GM12878 (cell line): ENCODE measurements at regions not wholly inside any gene's neighbourhood (a gene's known extent, or its start where the extent isn't known, plus 50 kb on each side); places are given as distances from the start of the nearest gene placed in this dataset.

Source experiments
- ATAC-seq: fragments of 200-7000 bp; cut with Tn5 transposase; 3 replicates; pipeline ENCODE4 v1.9.1; 2020; ENCODE audit warnings: mild to moderate bottlenecking, moderate library complexity
- BruUV-seq: library from RNA; stranded (reverse); fragments of 400-500 nt; replicated peaks from 2 replicates; lab custom pipeline; 2021; lab: Mats Ljungman, UMichigan
- CTCF ChIA-PET: fragments of 300-600 bp; sonication (Branson Sonifier 250); formaldehyde crosslinking; extraction: SDS; loops from one replicate; lab custom pipeline; 2021; ENCODE audit warnings: inconsistent platforms; lab: Yijun Ruan, JAX
- POLR2A ChIA-PET: fragments of 350-600 bp; formaldehyde crosslinking; extraction: SDS; loops from one replicate; lab custom pipeline; 2021; ENCODE audit warnings: inconsistent platforms; lab: Charles Lee
- RAD21 ChIA-PET: fragments of 300-600 bp; sonication (Branson Sonifier 250); formaldehyde crosslinking; loops from one replicate; lab custom pipeline; 2023; ENCODE audit warnings: antibody characterized with exemption; ENCODE audit not compliant: unreplicated experiment; lab: Charles Lee
- SMC1A ChIA-PET: fragments of 300-600 bp; sonication (Branson Sonifier 250); formaldehyde crosslinking; loops from one replicate; lab custom pipeline; 2023; ENCODE audit not compliant: unreplicated experiment, uncharacterized antibody; lab: Charles Lee
- DNase-seq: peaks from one replicate; pipeline ENCODE4 v3.0.0-alpha.2; 2011; ENCODE audit warnings: low read depth, low spot score
- FAIRE-seq: peaks from 3 replicates; lab custom pipeline; 2011; peaks lifted over from hg19 to GRCh38; lab: Jason Lieb, UNC
- H2AFZ ChIP-seq: 2 replicates; pipeline ENCODE4 v1.6.0; 2011; ENCODE audit warnings: low read depth, low read length, control low read depth; ENCODE audit not compliant: control insufficient read depth
- H3K27ac ChIP-seq: 2 replicates; pipeline ENCODE4 v1.5.1; 2011; ENCODE audit warnings: control low read depth; ENCODE audit not compliant: control insufficient read depth, insufficient read depth
- H3K27me3 ChIP-seq, 2 experiments: replicated peaks in 1 of 2; 2 replicates each; pipeline versions ENCODE4 v1.6.0 to v1.6.1; 2011; ENCODE audit warnings: low read length in 1 of 2; ENCODE audit not compliant: control insufficient read depth in 2 of 2, insufficient read depth in 2 of 2
- H3K36me3 ChIP-seq, 2 experiments: 2 replicates each; pipeline ENCODE4 v1.5.1; 2011; ENCODE audit warnings: low read length in 1 of 2; ENCODE audit not compliant: control insufficient read depth in 2 of 2, insufficient read depth in 2 of 2
- H3K4me1 ChIP-seq: 2 replicates; pipeline ENCODE4 v1.6.1; 2011; ENCODE audit warnings: mild to moderate bottlenecking, low read length, moderate library complexity, mixed read lengths; ENCODE audit not compliant: control insufficient read depth, insufficient read depth
- H3K4me2 ChIP-seq: 2 replicates; pipeline ENCODE4 v1.6.0; 2011; ENCODE audit warnings: control low read depth; ENCODE audit not compliant: control insufficient read depth, insufficient read depth
- H3K4me3 ChIP-seq: fragments of 200-600 bp; sonication (generic); 2 replicates; pipeline ENCODE4 v1.5.1; 2016
- H3K79me2 ChIP-seq: 2 replicates; pipeline ENCODE4 v1.6.0; 2011; ENCODE audit warnings: low read length; ENCODE audit not compliant: control insufficient read depth, insufficient read depth
- H3K9ac ChIP-seq: 2 replicates; pipeline ENCODE4 v1.8.0; 2011; ENCODE audit warnings: low read length, control low read depth, mixed read lengths; ENCODE audit not compliant: control insufficient read depth, insufficient read depth
- H3K9me3 ChIP-seq: replicated peaks from 3 replicates; pipeline ENCODE4 v1.5.1; 2011; ENCODE audit warnings: mild to moderate bottlenecking, low read length; ENCODE audit not compliant: control insufficient read depth, insufficient read depth
- H4K20me1 ChIP-seq: 2 replicates; pipeline ENCODE4 v1.6.0; 2011; ENCODE audit not compliant: control insufficient read depth, insufficient read depth
- RFX5 ChIP-seq: IDR thresholded peaks from 2 replicates; pipeline ENCODE4 v1.6.1; 2011; ENCODE audit warnings: low read depth, low read length, improper control_type of control experiment
- WGBS: methylation state at CpG from one replicate; pipeline ENCODE4 v1.1.6; 2016; ENCODE audit warnings: low lambda C conversion rate; ENCODE audit not compliant: insufficient replicate concordance, insufficient coverage; ENCODE audit errors: missing lambda C conversion rate; 5-methylcytosine and 5-hydroxymethylcytosine counted together
- in situ Hi-C: fragments of 300-500 bp; cut with MboI; formaldehyde crosslinking; loops from 9 replicates; pipeline ENCODE4 v1.14.3; 2018; ENCODE audit warnings: mixed read lengths
- intact Hi-C: fragments of 100-400 bp; cut with micrococcal nuclease; formaldehyde crosslinking; loops from one replicate; pipeline ENCODE4 v1.14.2; 2022; ENCODE audit not compliant: unreplicated experiment
- TF ChIP-seq, protein P1 (sequence below): fragments of 450-650 bp; formaldehyde crosslinking; IDR thresholded peaks from 2 replicates; pipeline ENCODE4 v1.5.0; 2022; ENCODE audit warnings: mild to moderate bottlenecking, missing genetic modification characterization
- TF ChIP-seq, protein P2 (sequence below): IDR thresholded peaks from 2 replicates; pipeline ENCODE4 v1.6.1; 2011; ENCODE audit warnings: low read depth, low read length, improper control_type of control experiment, borderline replicate concordance
- TF ChIP-seq, protein P3 (sequence below): fragments of 450-650 bp; IDR thresholded peaks from 2 replicates; pipeline ENCODE4 v1.6.1; 2018; ENCODE audit warnings: mild to moderate bottlenecking, low read depth, moderate library complexity; ENCODE audit not compliant: partially characterized antibody

DNA sequence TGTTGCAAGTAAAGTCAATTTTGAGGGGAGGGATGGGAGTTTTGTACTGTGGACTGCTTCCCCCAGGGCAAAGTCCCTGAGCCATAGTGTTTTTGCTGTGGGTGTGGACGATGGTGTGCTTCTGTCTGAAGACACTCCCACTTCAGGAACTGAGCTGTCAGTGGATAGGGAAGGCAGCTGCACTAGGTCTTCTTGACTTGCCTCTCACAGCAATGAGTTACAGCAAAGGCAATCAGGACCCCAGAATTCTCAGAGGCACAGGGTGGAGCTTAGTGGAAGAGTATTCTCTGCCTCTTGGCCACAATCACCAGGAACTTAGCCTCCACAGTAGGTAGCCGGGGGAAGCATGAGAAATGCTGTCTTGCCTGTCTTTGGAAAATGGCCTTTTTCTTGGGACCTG lies 1416.6 kb upstream of the MIR17HG start:
- SMC1A ChIA-PET = no interaction called here

More for the DNA sequence above, 1416.6 kb upstream of the MIR17HG start:
- FAIRE-seq (no peak), DNase-seq (no peak), ATAC-seq (no peak)
- no peaks in the 10 kb centered on the region for H3K36me3 ChIP-seq
- ChIA-PET RAD21 (no interaction called here), CTCF (no interaction called here), POLR2A (no interaction called here)
- no peak overlapping the region for H3K9ac ChIP-seq
- H3K27ac ChIP-seq = no peak overlapping the region
- no peaks in the 10 kb centered on the region for H3K27me3 ChIP-seq
- in situ Hi-C loops = no loop called here
- no peak overlapping the region for H3K4me3 ChIP-seq
- intact Hi-C loops = no loop called here
- TF ChIP-seq, protein P1, sequence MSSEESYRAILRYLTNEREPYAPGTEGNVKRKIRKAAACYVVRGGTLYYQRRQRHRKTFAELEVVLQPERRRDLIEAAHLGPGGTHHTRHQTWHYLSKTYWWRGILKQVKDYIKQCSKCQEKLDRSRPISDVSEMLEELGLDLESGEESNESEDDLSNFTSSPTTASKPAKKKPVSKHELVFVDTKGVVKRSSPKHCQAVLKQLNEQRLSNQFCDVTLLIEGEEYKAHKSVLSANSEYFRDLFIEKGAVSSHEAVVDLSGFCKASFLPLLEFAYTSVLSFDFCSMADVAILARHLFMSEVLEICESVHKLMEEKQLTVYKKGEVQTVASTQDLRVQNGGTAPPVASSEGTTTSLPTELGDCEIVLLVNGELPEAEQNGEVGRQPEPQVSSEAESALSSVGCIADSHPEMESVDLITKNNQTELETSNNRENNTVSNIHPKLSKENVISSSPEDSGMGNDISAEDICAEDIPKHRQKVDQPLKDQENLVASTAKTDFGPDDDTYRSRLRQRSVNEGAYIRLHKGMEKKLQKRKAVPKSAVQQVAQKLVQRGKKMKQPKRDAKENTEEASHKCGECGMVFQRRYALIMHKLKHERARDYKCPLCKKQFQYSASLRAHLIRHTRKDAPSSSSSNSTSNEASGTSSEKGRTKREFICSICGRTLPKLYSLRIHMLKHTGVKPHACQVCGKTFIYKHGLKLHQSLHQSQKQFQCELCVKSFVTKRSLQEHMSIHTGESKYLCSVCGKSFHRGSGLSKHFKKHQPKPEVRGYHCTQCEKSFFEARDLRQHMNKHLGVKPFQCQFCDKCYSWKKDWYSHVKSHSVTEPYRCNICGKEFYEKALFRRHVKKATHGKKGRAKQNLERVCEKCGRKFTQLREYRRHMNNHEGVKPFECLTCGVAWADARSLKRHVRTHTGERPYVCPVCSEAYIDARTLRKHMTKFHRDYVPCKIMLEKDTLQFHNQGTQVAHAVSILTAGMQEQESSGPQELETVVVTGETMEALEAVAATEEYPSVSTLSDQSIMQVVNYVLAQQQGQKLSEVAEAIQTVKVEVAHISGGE (CRISPR knock-in tag) = no peak
- TF ChIP-seq, protein P2, sequence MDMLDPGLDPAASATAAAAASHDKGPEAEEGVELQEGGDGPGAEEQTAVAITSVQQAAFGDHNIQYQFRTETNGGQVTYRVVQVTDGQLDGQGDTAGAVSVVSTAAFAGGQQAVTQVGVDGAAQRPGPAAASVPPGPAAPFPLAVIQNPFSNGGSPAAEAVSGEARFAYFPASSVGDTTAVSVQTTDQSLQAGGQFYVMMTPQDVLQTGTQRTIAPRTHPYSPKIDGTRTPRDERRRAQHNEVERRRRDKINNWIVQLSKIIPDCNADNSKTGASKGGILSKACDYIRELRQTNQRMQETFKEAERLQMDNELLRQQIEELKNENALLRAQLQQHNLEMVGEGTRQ = no peak
- TF ChIP-seq, protein P3, sequence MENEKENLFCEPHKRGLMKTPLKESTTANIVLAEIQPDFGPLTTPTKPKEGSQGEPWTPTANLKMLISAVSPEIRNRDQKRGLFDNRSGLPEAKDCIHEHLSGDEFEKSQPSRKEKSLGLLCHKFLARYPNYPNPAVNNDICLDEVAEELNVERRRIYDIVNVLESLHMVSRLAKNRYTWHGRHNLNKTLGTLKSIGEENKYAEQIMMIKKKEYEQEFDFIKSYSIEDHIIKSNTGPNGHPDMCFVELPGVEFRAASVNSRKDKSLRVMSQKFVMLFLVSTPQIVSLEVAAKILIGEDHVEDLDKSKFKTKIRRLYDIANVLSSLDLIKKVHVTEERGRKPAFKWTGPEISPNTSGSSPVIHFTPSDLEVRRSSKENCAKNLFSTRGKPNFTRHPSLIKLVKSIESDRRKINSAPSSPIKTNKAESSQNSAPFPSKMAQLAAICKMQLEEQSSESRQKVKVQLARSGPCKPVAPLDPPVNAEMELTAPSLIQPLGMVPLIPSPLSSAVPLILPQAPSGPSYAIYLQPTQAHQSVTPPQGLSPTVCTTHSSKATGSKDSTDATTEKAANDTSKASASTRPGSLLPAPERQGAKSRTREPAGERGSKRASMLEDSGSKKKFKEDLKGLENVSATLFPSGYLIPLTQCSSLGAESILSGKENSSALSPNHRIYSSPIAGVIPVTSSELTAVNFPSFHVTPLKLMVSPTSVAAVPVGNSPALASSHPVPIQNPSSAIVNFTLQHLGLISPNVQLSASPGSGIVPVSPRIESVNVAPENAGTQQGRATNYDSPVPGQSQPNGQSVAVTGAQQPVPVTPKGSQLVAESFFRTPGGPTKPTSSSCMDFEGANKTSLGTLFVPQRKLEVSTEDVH = no peak
- no peak for TF ChIP-seq RFX5
- BruUV-seq = no TSS peak
- no peaks in the 10 kb centered on the region for H3K79me2 ChIP-seq
- 23% methylated on average over 2 of the region's 2 CpGs for WGBS
- no peaks in the 10 kb centered on the region for H4K20me1 ChIP-seq
- H3K4me1 ChIP-seq = no peaks in the 10 kb centered on the region
- no peaks in the 10 kb centered on the region for H3K9me3 ChIP-seq
- H3K4me2 ChIP-seq = no peak overlapping the region
- no peak overlapping the region for H2AFZ ChIP-seq
